ENCODE measurements at regions not wholly inside any gene's neighbourhood (a gene's known extent, or its start where the extent isn't known, plus 50 kb on each side); places are given as distances from the start of the nearest gene placed in this dataset.

GRCh38 chr2:496729-497128 lies 180.5 kb downstream of the TMEM18 start:
- TF ChIP-seq POLR2AphosphoS5 (IDR thresholded peaks at IDR 0.05; ENCODE audit: low read depth, low read length) (no peak), POLR2A (IDR thresholded peaks at IDR 0.05; ENCODE audit: low read depth, low read length) (no peak), SPI1 (IDR thresholded peaks at IDR 0.05; ENCODE audit: low read depth, low read length) (no peak), PAX5 (IDR thresholded peaks at IDR 0.05; ENCODE audit: insufficient read depth, low read length, severe bottlenecking) (no peak), TAF1 (IDR thresholded peaks at IDR 0.05; ENCODE audit: low read depth, low read length) (no peak), POU2F2 (IDR thresholded peaks at IDR 0.05; ENCODE audit: low read depth, low read length) (no peak)

Data from GM12891 (cell line).